ENCODE measurements at regions not wholly inside any gene's neighbourhood (a gene's known extent, or its start where the extent isn't known, plus 50 kb on each side); places are given as distances from the start of the nearest gene placed in this dataset.

- Histone ChIP-seq H3K27ac (peak overlapping the region; percentile 55 to 79), H3K4me3 (peak overlapping the region in 1 of 2 donors; percentile 10), H3K9me3 (no peaks in the 10 kb centered on the region), H3K36me3 (no peaks in the 10 kb centered on the region), H3K27me3 (replicated peaks; ENCODE audit: insufficient read depth) (no peaks in the 10 kb centered on the region), H3K4me1 (replicated peaks) (no peaks in the 10 kb centered on the region)
- DNase-seq (ENCODE audit: low spot score), result peak; percentile 59
- peak; percentile 79 for TF ChIP-seq POLR2AphosphoS5 (IDR thresholded peaks at IDR 0.05)
- no peak for TF ChIP-seq CTCF (IDR thresholded peaks at IDR 0.05)
- intact Hi-C loops (cut with DNase I), result no loop called here
- 57% methylated on average over 16 of the region's 16 CpGs for WGBS
Observed at GRCh38 chr10:21166557-21167287, 269.6 kb upstream of the NEBL start.

GRCh38 chr10:21165489-21165888, 268.4 kb upstream of the NEBL start:
- no peak overlapping the region for H3K4me3 ChIP-seq
- no peaks in the 10 kb centered on the region for H3K4me1 ChIP-seq (replicated peaks)
- TF ChIP-seq POLR2AphosphoS5 (IDR thresholded peaks at IDR 0.05) (no peak), POLR2A (IDR thresholded peaks at IDR 0.05) (no peak), CTCF (IDR thresholded peaks at IDR 0.05) (no peak)
- 91% methylated on average over 7 of the region's 7 CpGs for WGBS
- no peaks in the 10 kb centered on the region for H3K9me3 ChIP-seq
- no peaks in the 10 kb centered on the region for H3K36me3 ChIP-seq
- no peaks in the 10 kb centered on the region for H3K27me3 ChIP-seq (replicated peaks; ENCODE audit: insufficient read depth)
- H3K27ac ChIP-seq, result no peak overlapping the region
- no peak for DNase-seq (ENCODE audit: low spot score)
- intact Hi-C loops (cut with DNase I), result no loop called here

GRCh38 chr10:21164687-21165086, 267.6 kb upstream of the NEBL start:
- no peak overlapping the region for H3K27ac ChIP-seq
- 85% methylated on average over 3 of the region's 3 CpGs for WGBS
- H3K4me3 ChIP-seq, result no peak overlapping the region
- H3K4me1 ChIP-seq (replicated peaks), result no peaks in the 10 kb centered on the region
- no peaks in the 10 kb centered on the region for H3K9me3 ChIP-seq
- no peak for DNase-seq (ENCODE audit: low spot score)
- no peaks in the 10 kb centered on the region for H3K27me3 ChIP-seq (replicated peaks; ENCODE audit: insufficient read depth)
- H3K36me3 ChIP-seq, result no peaks in the 10 kb centered on the region
- intact Hi-C loops (cut with DNase I), result no loop called here
- TF ChIP-seq POLR2A (IDR thresholded peaks at IDR 0.05) (no peak), POLR2AphosphoS5 (IDR thresholded peaks at IDR 0.05) (no peak), CTCF (IDR thresholded peaks at IDR 0.05) (no peak)

GRCh38 chr10:21162948-21163347, 265.8 kb upstream of the NEBL start:
- Histone ChIP-seq H3K4me1 (replicated peaks) (no peaks in the 10 kb centered on the region), H3K27ac (no peak overlapping the region), H3K27me3 (replicated peaks; ENCODE audit: insufficient read depth) (no peaks in the 10 kb centered on the region), H3K4me3 (no peak overlapping the region), H3K36me3 (no peaks in the 10 kb centered on the region), H3K9me3 (no peaks in the 10 kb centered on the region)
- TF ChIP-seq CTCF (IDR thresholded peaks at IDR 0.05), result no peak
- no peak for TF ChIP-seq POLR2A (IDR thresholded peaks at IDR 0.05)
- no peak for TF ChIP-seq POLR2AphosphoS5 (IDR thresholded peaks at IDR 0.05)
- no peak for DNase-seq (ENCODE audit: low spot score)
- intact Hi-C loops (cut with DNase I), result no loop called here

- no peak for DNase-seq (ENCODE audit: low spot score)
- intact Hi-C loops (cut with DNase I), result no loop called here
- H3K27me3 ChIP-seq (replicated peaks; ENCODE audit: insufficient read depth), result no peaks in the 10 kb centered on the region
- no peaks in the 10 kb centered on the region for H3K4me1 ChIP-seq (replicated peaks)
- TF ChIP-seq POLR2A (IDR thresholded peaks at IDR 0.05), result no peak
- no peak for TF ChIP-seq CTCF (IDR thresholded peaks at IDR 0.05)
- no peak for TF ChIP-seq POLR2AphosphoS5 (IDR thresholded peaks at IDR 0.05)
- H3K36me3 ChIP-seq, result no peaks in the 10 kb centered on the region
- no peak overlapping the region for H3K4me3 ChIP-seq
- 95% methylated on average over 2 of the region's 2 CpGs for WGBS
- no peak overlapping the region for H3K27ac ChIP-seq
- H3K9me3 ChIP-seq, result no peaks in the 10 kb centered on the region
Observed at GRCh38 chr10:21161647-21162046, 264.5 kb upstream of the NEBL start.
